HCT116 (cell line): ENCODE measurements at regions not wholly inside any gene's neighbourhood (a gene's known extent, or its start where the extent isn't known, plus 50 kb on each side); places are given as distances from the start of the nearest gene placed in this dataset.

ENCODE experiments used
- CTCF ChIP-seq, 3 experiments: fragments of 200-600 bp in 1 of 3; sonication (generic) in 1 of 3; IDR thresholded peaks in 2 of 3; conservative IDR thresholded peaks in 1 of 3; 2 replicates each; pipeline ENCODE4 v1.5.1; 2012 to 2017; ENCODE audit warnings: low read depth in 2 of 3, low read length in 2 of 3, antibody characterized with exemption in 1 of 3, borderline replicate concordance in 1 of 3, control low read depth in 1 of 3, mild to moderate bottlenecking in 1 of 3, mixed read lengths in 1 of 3, mixed run types in 1 of 3, moderate library complexity in 1 of 3; ENCODE audit not compliant: insufficient read depth in 1 of 3
- JUND ChIP-seq: IDR thresholded peaks from 2 replicates; pipeline ENCODE4 v1.6.1; 2012
- POLR2AphosphoS5 ChIP-seq: IDR thresholded peaks from 2 replicates; pipeline ENCODE4 v1.6.1; 2011; ENCODE audit warnings: mild to moderate bottlenecking, low read depth, low read length, moderate library complexity
- RAD21 ChIP-seq: IDR thresholded peaks from 2 replicates; pipeline ENCODE4 v1.6.1; 2012; ENCODE audit warnings: low read depth, mild to moderate bottlenecking
- TCF7L2 ChIP-seq: IDR thresholded peaks from 2 replicates; pipeline ENCODE4 v1.7.0; 2011; ENCODE audit warnings: borderline replicate concordance, inconsistent platforms; ENCODE audit not compliant: insufficient read depth, insufficient read length; ENCODE audit errors: extremely low read depth
- ZFX ChIP-seq: fragments of 450-650 bp; IDR thresholded peaks from 2 replicates; pipeline ENCODE4 v1.6.1; 2017
- ZNF274 ChIP-seq: fragments of 200-500 bp; sonication (Bioruptor generic); IDR thresholded peaks from 2 replicates; pipeline ENCODE4 v1.6.1; 2014; ENCODE audit warnings: mild to moderate bottlenecking, low read depth, low read length, inconsistent platforms
- TF ChIP-seq, protein P1 (sequence below): IDR thresholded peaks from 2 replicates; pipeline ENCODE4 v1.6.1; 2012; ENCODE audit warnings: low read depth

GRCh38 chr10:105347487-105347886 is 706.4 kb downstream of the SORCS3 start:
- no peak for TF ChIP-seq CTCF (IDR thresholded peaks at IDR 0.05 in 2 of 3, conservative IDR thresholded peaks at IDR 0.05 in 1 of 3; ENCODE audit: borderline replicate concordance in 1 of 3, insufficient read depth in 1 of 3, low read depth in 2 of 3, low read length in 2 of 3)
- no peak for TF ChIP-seq TCF7L2
- TF ChIP-seq RAD21 = no peak
- no peak for TF ChIP-seq POLR2AphosphoS5
- no peak for TF ChIP-seq ZNF274
- TF ChIP-seq, protein P1, sequence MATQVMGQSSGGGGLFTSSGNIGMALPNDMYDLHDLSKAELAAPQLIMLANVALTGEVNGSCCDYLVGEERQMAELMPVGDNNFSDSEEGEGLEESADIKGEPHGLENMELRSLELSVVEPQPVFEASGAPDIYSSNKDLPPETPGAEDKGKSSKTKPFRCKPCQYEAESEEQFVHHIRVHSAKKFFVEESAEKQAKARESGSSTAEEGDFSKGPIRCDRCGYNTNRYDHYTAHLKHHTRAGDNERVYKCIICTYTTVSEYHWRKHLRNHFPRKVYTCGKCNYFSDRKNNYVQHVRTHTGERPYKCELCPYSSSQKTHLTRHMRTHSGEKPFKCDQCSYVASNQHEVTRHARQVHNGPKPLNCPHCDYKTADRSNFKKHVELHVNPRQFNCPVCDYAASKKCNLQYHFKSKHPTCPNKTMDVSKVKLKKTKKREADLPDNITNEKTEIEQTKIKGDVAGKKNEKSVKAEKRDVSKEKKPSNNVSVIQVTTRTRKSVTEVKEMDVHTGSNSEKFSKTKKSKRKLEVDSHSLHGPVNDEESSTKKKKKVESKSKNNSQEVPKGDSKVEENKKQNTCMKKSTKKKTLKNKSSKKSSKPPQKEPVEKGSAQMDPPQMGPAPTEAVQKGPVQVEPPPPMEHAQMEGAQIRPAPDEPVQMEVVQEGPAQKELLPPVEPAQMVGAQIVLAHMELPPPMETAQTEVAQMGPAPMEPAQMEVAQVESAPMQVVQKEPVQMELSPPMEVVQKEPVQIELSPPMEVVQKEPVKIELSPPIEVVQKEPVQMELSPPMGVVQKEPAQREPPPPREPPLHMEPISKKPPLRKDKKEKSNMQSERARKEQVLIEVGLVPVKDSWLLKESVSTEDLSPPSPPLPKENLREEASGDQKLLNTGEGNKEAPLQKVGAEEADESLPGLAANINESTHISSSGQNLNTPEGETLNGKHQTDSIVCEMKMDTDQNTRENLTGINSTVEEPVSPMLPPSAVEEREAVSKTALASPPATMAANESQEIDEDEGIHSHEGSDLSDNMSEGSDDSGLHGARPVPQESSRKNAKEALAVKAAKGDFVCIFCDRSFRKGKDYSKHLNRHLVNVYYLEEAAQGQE = no peak
- TF ChIP-seq JUND = no peak
- no peak for TF ChIP-seq ZFX
